Endometrium (tissue), 2 donors: ENCODE measurements at regions not wholly inside any gene's neighbourhood (a gene's known extent, or its start where the extent isn't known, plus 50 kb on each side); places are given as distances from the start of the nearest gene placed in this dataset.
A peak's percentile ranks its signal among the peaks of the same experiment; 100 is the strongest.
"Not testable (repeated sequence)": the region's sequence is repeated elsewhere in the genome, so short reads cannot be mapped to it uniquely, and the experiment has no call there.

Source experiments
- FAIRE-seq: peaks from 2 replicates; lab custom pipeline; 2012; peaks lifted over from hg19 to GRCh38; lab: Jason Lieb, UNC
- donor health status: control.
- donor health status: control.

DNA sequence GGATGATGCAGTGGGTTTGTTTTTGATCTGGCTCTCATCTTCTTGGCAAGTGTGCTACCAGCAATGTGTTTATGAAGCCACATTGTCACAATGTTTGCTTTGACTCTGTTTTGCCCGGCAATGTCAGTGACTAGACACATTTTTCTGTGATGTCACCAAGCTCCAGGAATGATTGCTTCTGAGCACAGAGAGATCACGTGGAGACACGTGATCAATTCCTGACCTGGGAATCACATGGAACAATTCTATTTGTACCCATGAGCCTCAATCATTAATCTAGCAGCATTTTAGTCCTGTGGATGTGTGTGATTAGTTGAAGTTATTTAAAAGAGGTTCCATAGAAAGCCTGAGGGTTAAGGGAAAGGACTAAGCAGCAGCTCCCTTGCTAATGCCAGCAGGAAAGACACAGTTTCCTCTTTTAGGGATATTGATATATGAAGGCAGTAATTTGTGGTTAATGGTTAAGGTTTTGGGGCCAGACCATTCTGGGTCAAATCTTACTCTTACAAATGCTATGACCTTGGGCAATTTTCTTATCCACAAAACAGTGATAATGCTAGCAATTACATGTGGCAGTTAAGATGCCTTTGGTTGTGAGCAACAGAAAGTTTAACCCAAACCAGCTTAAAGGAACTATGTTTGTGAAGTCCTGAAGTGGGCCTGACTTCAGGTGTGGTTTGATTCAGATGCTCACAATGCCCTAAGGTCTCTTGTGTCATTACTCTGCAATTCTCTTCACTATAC, 59.0 kb downstream of the FASLG start:
- FAIRE-seq, result no peak

DNA sequence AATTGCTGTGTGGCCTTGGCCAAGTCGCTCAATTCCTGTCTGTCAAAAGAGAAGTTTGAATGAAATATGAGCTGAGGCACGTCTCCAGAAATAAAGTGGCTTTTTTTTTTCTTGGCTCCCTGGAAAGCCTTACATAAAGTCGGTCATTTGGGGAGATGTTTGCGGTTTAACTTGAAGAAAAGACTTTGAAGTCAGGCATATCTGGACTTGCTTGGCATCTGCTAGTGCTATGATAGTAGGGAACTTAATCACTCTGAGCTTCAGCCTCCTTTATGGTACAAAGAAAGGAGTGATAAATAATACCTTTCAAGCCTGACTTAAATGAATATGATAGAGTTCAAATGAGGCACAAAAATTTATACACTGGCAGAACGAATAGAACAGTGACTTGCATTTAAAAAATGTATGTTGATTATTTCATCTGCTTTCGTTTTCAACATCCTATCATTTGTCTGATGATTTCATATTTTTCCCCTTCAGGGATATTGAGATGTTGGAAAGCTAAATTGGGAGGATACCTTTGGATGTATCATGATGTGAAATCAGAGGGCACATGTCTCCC, 60.2 kb downstream of the FASLG start:
- no peak for FAIRE-seq

DNA sequence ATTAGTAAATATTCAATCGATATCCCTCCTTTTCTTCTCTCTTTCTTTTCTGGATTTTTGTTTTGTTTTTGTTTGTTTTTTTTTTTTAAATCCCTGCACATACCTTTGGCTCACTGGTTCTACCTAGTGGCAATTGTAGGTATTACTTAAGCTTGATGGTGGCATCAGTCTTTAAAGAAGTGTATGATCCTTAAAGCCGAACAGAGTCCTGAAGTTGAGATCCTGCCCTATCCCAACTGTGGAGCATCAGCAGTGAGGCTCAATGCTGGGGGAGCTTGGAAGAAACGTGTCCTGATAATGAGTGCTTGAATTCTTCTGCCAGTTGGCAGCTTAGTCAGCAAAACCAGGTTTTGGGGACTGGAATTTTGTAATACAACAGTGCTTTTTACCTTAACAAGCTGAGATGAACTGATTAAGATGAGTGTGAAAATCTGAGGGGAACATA, 60.8 kb downstream of the FASLG start:
- FAIRE-seq, result peak; percentile 78

DNA sequence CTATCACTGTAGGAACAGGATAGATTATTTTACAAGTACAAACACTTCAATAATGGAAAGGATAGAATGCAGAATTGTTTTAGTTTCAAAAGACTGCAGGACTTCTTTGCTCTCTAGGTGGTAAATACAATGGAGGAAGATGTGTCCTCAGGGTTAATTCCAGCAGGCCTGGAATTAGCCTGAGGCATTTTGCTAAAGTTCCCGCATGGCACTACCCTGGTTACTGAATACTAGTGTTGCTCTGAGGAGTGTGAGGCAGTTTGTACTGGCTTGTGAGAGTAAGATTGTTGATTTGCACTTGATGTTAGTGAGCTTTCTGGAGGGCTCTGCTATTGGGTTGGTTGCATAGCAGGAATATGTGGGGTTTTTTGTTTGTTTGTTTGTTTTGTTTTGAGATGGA, 61.4 kb downstream of the FASLG start:
- FAIRE-seq, result no peak

DNA sequence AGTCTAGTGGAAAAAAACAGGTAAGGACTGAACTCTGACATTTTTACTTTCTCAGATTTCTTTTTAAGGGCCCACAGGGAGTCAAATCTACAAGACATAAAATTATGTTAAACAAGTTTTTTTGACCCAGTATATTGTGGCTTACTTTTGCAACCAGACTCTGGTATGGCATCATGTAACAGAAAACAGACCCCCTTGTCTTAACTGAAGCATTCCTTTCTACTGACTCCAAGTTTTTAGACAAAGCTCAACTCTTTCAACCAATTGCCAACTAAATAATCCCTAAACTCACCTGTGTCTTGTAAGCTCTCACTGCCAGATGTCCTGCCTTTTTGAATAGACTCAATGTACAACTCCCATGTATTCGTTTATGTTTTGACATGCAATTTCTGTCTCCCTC, 64.3 kb downstream of the FASLG start:
- no peak for FAIRE-seq

DNA sequence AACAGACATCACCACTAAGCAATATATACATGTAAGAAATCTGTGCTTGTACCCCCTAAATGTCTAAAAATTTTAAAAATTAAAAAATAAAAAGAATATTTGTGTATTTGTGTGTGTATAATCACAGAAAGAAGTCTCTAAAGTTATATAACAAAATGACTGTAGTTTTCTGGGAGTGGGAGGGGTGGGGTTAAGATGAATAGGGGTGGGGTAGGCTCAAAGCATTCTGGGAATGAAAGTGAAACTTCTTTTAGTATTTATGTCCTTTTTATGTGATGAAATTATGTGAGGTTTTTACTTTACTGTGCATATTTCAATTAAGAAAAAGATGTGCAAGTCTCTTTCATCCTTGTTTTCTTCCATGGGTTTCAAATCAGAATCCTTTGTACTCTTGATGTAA, 65.3 kb downstream of the FASLG start:
- no peak for FAIRE-seq

DNA sequence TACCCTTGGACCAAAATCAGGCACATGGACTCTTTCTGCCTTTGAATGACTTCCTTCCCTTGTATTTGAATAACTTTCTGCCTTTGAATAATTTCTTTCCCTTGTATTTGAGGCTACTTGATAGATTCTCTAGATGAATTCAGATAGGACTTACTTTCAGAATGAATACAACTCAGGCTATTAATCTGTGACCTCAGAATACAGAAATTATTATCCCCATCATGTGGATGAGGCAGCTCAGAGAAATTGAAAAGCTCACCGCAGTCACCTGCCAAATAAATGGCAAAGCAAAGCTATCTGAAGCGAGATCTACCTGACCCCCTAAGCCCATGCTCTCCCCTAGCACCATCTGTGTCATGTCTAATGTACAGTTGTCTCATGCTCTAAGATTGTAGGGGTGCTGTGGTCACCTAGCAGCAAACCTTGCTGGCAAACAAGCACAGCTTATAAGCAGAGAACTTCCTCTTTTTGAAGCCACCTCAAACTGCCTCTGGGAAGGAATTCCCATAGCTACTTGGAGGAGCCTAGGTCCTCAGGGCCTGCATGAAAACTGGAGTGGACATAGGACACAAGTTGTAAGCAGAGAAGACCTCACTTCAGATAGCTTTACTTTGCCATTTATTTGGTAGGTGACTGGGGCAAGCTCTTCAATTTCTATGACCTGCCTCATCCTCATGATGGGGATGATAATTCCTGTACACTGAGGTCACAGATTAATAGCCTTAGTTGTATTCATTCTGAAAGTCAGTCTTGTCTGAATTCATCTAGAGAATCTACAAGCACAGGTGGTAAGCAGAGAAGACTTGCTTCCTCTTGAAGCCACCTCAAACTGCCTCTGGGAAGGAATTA, 66.1 kb downstream of the FASLG start:
- FAIRE-seq, result no peak

DNA sequence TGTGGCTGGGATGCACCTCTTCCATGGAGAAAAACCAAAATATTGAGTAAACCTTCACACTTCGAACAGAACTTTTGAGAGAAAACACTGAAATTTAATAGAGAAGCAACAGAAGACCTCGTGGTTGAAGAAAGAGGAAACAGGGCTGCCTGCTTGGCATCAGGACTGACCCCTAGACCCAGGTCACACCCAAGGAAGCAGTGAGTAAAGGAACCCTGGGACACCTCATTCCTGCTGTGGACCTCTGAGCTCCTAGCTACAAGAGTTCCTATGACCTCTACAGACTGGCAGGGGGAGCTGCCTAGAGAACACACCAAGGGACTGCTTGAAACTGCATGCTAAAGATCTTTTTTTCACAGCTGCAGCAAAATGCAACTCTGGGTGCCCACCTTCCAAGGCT, 67.8 kb downstream of the FASLG start:
- FAIRE-seq, result no peak

DNA sequence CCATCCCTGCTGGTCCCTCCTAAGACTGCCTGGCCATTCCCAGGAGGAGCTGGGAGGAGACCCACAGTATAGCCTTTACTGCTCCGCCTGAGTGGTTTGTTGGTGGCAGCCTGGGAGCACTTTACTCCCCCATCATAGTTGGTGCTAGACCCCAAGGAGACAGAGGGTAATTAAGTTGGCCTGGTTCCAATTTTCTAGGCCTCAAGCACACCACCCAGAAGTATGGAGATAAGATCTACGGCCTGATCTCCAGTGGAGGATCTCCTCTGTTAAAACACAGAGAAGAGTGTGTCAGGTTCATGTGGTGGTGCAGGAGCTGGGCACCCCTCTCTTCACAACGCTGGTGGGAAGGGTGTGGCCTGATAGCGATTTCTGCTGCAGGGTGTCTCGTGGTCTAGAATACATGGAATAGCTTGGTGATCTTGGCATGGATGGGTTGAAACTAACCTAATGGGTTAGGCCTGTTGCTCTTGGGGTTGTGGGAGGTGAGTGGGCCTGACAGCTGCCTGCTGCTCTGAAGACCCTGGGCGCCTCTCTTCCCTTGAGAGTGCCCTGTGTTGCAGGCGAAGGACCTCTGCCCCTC, 68.5 kb downstream of the FASLG start:
- no peak for FAIRE-seq

DNA sequence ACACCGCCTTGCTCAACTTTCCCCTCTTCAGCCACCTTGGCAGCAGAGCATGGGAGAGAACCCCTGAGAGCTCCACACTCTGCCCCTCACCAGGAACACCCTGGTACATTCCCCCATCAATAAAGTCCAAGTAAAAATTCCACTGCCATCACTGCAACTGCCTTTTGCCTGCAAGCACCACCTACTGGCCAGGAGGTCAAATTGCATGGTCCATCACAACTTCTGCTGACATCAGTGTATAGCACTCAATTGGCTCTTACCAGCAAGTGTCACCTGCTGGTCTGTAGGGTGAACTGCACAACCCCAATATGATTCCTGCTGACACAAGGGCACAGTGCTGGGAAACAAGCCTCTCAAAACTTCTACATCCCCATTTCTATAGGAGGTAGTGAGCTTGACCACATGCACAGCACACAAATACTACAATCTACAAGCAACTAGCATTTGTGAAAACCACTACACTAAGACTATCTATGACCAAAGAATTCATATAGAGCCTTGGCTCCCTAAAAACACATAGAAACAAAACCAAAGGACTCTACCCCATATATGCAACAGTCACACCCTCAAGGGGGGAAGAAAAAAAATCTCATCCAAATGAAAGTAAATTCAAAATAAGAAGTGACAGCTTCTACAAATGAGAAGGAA, 69.2 kb downstream of the FASLG start:
- FAIRE-seq, result no peak

DNA sequence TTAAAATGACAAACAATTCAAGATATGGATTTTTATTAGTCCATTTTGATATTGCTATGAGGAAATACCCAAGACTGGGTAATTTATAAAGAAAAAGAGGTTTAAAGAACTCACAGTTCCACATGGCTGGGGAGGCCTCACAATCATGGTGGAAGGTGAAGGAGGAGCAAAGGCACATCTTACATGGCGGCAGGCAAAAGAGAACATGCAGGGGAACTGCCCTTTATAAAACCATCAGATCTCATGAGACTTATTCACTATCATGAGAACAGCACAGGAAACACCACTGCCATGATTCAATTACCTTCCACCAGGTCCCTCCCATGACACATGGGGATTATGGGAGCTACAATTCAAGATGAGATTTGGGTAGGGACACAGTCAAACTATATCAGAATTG, 69.8 kb downstream of the FASLG start:
- FAIRE-seq, result not testable (repeated sequence)

DNA sequence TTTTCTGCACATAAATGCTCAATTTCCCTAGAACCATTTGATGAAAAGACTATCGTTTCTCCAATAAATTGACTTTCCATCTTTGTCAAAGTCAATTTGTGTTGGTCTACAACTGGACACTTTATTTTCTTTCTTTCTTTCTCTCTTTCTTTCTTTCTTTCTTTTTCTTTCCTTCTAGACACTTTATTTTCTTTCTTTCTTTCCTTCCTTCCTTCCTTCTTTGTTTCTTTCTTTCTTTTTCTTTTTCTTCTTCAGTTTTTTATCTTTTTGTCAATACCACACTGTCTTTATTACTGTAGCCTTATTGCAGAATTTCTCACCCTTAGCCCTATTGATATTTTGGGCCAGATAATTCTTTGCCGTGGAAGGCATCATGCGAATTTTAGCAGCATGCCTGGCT, 73.5 kb downstream of the FASLG start:
- FAIRE-seq, result no peak

DNA sequence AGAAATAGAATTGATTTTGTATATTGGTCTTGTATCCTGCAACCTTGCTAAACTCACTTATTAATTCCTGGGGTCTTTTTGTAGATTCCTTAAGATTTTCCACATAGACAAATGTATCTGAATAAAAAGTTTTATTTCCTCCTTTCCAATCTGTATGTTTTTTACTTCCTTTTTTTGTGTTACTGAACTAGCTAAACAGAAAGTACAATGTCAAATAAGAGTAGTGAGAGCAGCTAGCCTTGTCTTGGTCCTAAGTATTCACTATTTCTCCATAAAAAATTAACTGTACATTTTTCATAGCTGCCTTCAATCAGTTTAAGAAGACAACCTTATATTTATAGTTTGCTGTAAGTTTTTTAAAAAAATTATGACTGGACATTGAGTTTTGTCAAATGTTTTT, 74.9 kb downstream of the FASLG start:
- FAIRE-seq, result no peak

DNA sequence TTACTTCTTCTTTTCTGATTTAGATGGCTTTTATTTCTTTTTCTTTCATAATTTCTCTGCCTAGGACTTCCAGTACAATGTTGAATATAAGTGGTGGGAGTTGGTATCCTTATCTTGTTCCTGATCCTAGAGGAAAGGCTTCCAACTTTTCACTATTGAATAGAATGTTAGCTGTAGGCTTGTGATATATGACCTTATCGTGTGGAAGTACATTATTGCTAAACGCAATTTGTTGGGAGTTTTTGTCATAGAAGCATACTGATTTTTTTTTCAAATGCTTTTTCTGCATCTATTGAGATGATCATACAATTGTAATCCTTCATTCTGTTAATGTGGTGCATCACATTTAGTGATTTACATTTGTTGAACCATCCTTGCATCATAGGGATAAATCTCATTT, 79.5 kb downstream of the FASLG start:
- FAIRE-seq, result no peak

DNA sequence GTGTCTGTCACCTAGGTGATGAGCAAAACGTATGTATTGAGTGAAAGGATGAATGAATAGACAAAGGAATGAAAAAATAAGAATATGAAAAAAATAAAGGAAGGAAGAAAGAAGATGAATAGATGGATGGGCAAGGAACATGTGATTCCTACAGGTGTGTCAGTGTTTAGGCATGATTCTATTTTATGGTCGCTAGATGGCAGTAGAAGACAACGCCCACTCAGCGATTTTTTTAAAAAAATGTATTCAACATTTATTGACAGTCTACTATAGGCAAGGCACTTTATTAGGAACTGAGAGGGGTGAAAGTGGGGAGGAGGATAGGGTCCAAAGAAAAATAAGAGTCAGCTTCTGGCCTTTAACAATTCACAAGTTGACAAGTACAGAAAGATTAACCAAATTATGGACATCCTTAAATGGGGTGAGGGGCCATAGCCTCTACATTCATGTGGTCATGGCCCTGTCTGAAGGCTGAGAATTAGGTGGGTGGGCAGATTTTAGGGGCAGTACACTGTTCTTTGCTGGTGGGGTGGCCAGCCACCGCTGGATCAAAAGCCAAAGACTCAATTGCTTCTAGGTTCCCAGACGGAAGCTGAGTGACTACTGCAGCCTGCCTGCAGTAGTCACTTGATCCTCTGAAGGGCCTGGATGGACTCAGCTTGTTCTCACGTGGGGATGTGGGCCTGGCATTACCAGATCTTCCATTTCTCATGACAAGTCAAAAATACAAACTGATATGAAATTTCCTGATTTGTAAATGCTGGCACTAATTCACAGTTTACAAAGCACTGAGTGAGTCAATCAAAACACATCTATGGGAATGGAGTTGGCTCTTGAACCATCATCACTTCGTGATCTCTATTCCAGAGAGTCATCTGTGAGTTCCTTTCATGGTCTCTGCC, 83.9 kb downstream of the FASLG start:
- peak; percentile 59 for FAIRE-seq

DNA sequence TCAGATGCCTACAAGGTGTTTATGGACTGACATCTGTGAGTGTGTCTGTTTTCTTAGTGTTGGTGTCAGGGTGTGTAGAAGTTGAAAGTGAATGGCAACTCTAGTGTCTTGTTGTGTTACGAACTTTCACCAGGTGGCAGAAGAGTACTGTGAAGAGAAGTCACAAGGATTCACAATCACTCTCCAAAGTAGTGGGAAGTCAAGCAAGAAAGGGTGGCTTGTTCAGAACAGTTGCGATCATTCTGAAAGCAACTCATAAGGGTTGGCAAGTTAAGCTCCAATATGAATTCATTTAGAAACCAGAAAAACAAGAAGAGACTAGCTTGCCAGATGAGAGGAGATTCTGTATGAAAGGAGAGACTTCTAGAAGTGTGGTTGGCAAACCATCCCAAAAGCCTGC, 86.1 kb downstream of the FASLG start:
- no peak for FAIRE-seq

DNA sequence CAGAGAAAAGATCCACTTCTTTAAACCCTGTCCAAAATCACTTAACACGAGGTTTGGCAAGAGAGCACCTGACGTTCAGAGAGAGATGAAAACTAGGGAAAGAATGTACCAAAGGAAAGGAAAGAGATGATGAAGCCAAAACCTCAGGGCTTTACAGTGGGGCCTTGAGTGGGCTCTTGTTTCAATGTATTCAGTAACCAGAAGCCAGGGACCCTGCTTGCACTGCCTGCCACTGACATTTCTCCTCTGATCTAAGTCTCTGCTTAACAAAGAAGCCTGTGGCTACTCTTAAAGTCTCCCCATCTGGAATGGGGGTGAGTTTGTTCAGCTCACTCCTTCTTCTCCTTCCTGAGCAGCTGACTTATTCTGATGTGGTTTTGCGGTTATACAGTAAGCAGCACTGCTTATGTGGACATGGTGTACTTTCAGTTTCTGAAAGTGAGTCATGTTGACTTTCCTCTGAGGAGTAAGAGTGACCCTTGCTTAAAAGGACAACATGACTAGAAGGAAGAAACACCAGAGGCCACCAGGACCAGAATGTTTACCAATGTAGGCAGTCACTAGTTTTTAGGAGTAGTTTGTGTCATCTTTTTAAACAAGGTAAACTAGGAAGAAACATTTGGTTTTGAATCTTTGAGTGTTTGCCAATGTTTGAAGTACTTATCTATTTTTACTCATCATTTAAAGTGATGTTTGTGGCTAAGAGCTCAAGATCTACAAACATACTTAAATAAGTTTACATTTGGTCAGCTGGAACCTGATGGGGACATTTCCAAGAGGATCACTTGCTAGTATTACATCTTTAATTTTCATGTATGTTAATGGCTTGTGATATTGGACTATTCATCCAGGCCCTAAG, 87.4 kb downstream of the FASLG start:
- FAIRE-seq, result peak; percentile 60

DNA sequence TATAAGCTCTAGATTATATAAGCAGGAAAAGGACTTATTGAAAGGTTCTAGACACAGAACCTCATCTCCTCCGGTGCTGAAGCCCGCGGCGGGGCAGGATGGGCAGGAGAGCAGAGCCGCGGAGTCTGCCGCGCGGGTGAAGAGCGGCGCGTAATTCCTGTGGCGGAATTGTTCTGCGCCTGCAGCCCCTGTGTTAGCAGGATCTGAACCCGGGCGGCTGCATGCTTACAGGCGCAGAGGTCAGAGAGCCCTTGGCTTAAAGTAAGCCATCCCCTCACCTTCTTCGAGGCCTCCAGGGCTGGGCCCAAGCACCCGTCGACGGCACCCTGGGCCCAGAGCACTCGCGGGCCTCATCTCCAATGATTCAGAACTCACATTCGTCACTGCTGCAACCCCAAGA, 89.3 kb downstream of the FASLG start:
- FAIRE-seq, result no peak

DNA sequence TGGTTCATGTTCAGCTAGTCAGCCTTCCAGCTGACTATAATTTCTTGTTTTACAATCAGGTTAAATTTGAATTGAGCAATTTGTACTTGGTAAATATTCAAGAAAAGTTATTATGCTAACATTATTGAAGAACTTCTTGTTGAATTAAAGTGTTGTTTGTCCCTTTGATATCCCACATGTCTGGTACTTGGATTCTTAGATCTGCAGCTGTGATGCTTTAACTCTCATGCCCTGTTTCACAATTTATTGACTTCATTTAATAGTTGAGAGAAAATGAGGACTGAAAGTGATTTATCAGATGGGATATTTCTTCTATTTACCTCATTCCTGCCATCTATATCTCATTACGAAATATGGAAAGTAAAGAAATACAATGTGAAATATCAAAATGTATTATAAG, 92.8 kb downstream of the FASLG start:
- no peak for FAIRE-seq

DNA sequence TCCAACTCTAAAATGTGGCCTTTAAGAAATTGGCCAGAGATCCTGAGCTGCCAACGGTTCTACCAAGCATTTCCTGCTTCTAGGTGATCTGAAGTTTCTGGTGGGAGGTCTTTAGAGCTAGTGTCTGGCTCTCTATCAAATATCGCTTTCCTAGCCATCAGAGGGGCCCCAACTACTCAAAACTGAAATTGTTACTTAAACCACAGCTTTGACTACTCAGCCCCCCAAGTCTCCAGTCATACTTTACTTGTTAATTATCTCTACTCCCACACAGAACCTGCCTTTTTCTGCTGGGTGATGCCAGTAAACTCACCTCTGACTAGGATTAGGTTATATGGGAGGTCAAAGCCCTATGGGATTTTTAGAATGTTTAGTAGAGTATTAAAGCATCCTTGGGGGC, 95.1 kb downstream of the FASLG start:
- FAIRE-seq, result no peak
